GM18873 (cell line): ENCODE measurements at regions not wholly inside any gene's neighbourhood (a gene's known extent, or its start where the extent isn't known, plus 50 kb on each side); places are given as distances from the start of the nearest gene placed in this dataset.
A peak's percentile ranks its signal among the peaks of the same experiment; 100 is the strongest.
"Not testable (repeated sequence)": the region's sequence is repeated elsewhere in the genome, so short reads cannot be mapped to it uniquely, and the experiment has no call there.

Experiments
- ATAC-seq: cut with Tn5 transposase; IDR thresholded peaks from one replicate; pipeline ENCODE4 v1.9.1; 2021; ENCODE audit warnings: mild to moderate bottlenecking, moderate library complexity, moderate number of reproducible peaks; ENCODE audit not compliant: unreplicated experiment, low FRiP score

GRCh38 chr2:166750624-166751023, 137.7 kb upstream of the XIRP2 start:
- ATAC-seq, result no peak

- not testable (repeated sequence) for ATAC-seq
Measured at GRCh38 chr2:166744117-166744516, 144.2 kb upstream of the XIRP2 start.

GRCh38 chr2:166743482-166743881, 144.8 kb upstream of the XIRP2 start:
- not testable (repeated sequence) for ATAC-seq

- ATAC-seq, result peak; percentile 95
Measured at GRCh38 chr2:166727095-166727494, 161.2 kb upstream of the XIRP2 start.

GRCh38 chr2:166725927-166726924, 162.1 kb upstream of the XIRP2 start:
- ATAC-seq, result no peak

- ATAC-seq, result no peak
Measured at GRCh38 chr2:166716968-166717367, 171.3 kb upstream of the XIRP2 start.

GRCh38 chr2:166700079-166700478, 188.2 kb upstream of the XIRP2 start:
- ATAC-seq, result no peak

GRCh38 chr2:166695154-166695553, 193.1 kb upstream of the XIRP2 start:
- ATAC-seq, result no peak

GRCh38 chr2:166686057-166686456, 192.0 kb upstream of the SCN7A start:
- ATAC-seq, result not testable (repeated sequence)

GRCh38 chr2:166677996-166678395, 183.9 kb upstream of the SCN7A start:
- ATAC-seq, result no peak

GRCh38 chr2:166676716-166677115, 182.7 kb upstream of the SCN7A start:
- no peak for ATAC-seq

GRCh38 chr2:166675553-166675952, 181.5 kb upstream of the SCN7A start:
- ATAC-seq, result no peak

- ATAC-seq, result no peak
Measured at GRCh38 chr2:166673986-166674385, 179.9 kb upstream of the SCN7A start.

GRCh38 chr2:166671801-166672200, 177.8 kb upstream of the SCN7A start:
- ATAC-seq, result no peak

- ATAC-seq, result no peak
Measured at GRCh38 chr2:166671235-166671634, 177.2 kb upstream of the SCN7A start.

GRCh38 chr2:166665991-166666940, 172.2 kb upstream of the SCN7A start:
- no peak for ATAC-seq

GRCh38 chr2:166661824-166662223, 167.8 kb upstream of the SCN7A start:
- no peak for ATAC-seq

- ATAC-seq, result no peak
Measured at GRCh38 chr2:166661391-166661790, 167.3 kb upstream of the SCN7A start.

- ATAC-seq, result no peak
Measured at GRCh38 chr2:166658901-166659300, 164.9 kb upstream of the SCN7A start.

- no peak for ATAC-seq
Measured at GRCh38 chr2:166653185-166653813, 159.2 kb upstream of the SCN7A start.
